HL-60 (cell line): ENCODE measurements at regions not wholly inside any gene's neighbourhood (a gene's known extent, or its start where the extent isn't known, plus 50 kb on each side); places are given as distances from the start of the nearest gene placed in this dataset.
"Not testable (repeated sequence)": the region's sequence is repeated elsewhere in the genome, so short reads cannot be mapped to it uniquely, and the experiment has no call there.

ENCODE experiments used
- DNase-seq, 2 experiments: peaks; one replicate each; pipeline ENCODE4 v3.0.0-alpha.2; 2010 to 2020; ENCODE audit warnings: low read depth in 1 of 2, low spot score in 1 of 2
- H3K27ac ChIP-seq: fragments of 250-450 bp; sonication (Bioruptor Pico); replicated peaks from 2 replicates; pipeline ENCODE4 v1.5.1; 2020; ENCODE audit warnings: mild to moderate bottlenecking, moderate library complexity
- H3K27me3 ChIP-seq: fragments of 250-450 bp; sonication (Bioruptor Pico); 2 replicates; pipeline ENCODE4 v1.5.1; 2021; ENCODE audit warnings: mild to moderate bottlenecking, moderate library complexity; ENCODE audit not compliant: insufficient read depth, poor library complexity, severe bottlenecking
- H3K4me3 ChIP-seq: replicated peaks from 2 replicates; pipeline ENCODE4 v1.5.1; 2011; ENCODE audit warnings: mild to moderate bottlenecking, control low read depth, low read length; ENCODE audit not compliant: insufficient read depth
- CTCF ChIP-seq: IDR thresholded peaks from one replicate; pipeline ENCODE4 v1.5.1; 2011; ENCODE audit warnings: low read length, control low read depth, inconsistent platforms; ENCODE audit not compliant: insufficient read depth
- GABPA ChIP-seq: IDR thresholded peaks from 2 replicates; pipeline ENCODE4 v1.6.1; 2012; ENCODE audit warnings: low read depth
- POLR2AphosphoS5 ChIP-seq: IDR thresholded peaks from 2 replicates; pipeline ENCODE4 v1.6.1; 2012; ENCODE audit warnings: low read depth
- REST ChIP-seq: IDR thresholded peaks from 2 replicates; pipeline ENCODE4 v1.6.1; 2012; ENCODE audit warnings: low read depth; ENCODE audit not compliant: insufficient replicate concordance
- SPI1 ChIP-seq: IDR thresholded peaks from 2 replicates; pipeline ENCODE4 v1.6.1; 2012; ENCODE audit warnings: low read depth, mild to moderate bottlenecking, borderline replicate concordance

GRCh38 chr4:94032754-94033153 is 174.9 kb upstream of the SMARCAD1 start:
- Histone ChIP-seq H3K27me3 (no peaks in the 10 kb centered on the region), H3K27ac (no peak overlapping the region), H3K4me3 (no peak overlapping the region)
- TF ChIP-seq CTCF (no peak), GABPA (no peak)
- no peak for DNase-seq

GRCh38 chr4:94036964-94037363 is 170.7 kb upstream of the SMARCAD1 start:
- no peak for TF ChIP-seq CTCF
- TF ChIP-seq REST: no peak
- TF ChIP-seq POLR2AphosphoS5: no peak
- TF ChIP-seq GABPA: no peak
- no peak for TF ChIP-seq SPI1
- no peak overlapping the region for H3K4me3 ChIP-seq
- no peak for DNase-seq
- H3K27me3 ChIP-seq: no peaks in the 10 kb centered on the region
- no peak overlapping the region for H3K27ac ChIP-seq

- no peak for DNase-seq
- TF ChIP-seq POLR2AphosphoS5: no peak
- no peak for TF ChIP-seq CTCF
- TF ChIP-seq GABPA: no peak
- TF ChIP-seq REST: no peak
- no peak for TF ChIP-seq SPI1
- Histone ChIP-seq H3K27me3 (no peaks in the 10 kb centered on the region), H3K4me3 (no peak overlapping the region), H3K27ac (no peak overlapping the region)
Observed at GRCh38 chr4:94038195-94038594, 169.5 kb upstream of the SMARCAD1 start.

DNA sequence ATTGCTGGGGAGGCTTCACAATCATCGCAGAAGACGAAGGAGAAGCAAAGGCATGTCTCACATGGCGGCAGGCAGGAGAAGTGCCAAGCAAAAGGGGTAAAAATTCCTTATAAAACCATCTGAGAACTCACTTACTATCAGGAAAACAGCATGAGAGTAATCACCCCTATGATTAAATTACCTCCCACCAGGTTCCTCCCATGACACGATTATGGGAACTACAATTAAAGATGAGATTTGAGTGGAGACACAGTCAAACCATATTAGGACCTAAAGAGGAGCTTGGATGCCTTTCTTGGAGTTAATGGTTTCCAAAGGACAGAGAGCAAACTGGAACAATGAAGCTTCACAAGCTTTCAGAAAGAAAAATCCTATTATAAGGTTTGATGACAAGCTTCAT is 168.4 kb upstream of the SMARCAD1 start:
- no peak overlapping the region for H3K4me3 ChIP-seq
- no peak for DNase-seq
- TF ChIP-seq CTCF (no peak), SPI1 (no peak)

DNA sequence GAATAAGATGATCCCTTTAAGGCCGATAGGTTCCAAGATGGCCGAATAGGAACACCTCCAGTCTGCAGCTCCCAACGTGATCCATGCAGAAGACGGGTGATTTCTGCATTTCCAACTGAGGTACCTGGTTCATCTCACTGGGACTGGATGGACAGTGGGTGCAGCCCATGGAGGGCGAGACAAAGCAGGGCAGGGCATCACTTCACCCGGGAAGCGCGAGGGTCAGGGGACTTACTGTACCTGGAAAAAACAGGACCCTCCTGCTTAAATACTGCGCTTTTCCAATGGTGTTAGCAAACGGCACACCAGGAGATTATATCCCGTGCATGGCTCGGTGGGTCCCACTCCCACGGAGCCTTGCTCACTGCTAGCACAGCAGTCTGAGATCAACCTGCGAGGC is 163.2 kb upstream of the SMARCAD1 start:
- H3K27me3 ChIP-seq, DNase-seq, H3K27ac ChIP-seq, H3K4me3 ChIP-seq: not testable (repeated sequence)

More for the DNA sequence above, 168.4 kb upstream of the SMARCAD1 start:
- no peak overlapping the region for H3K27ac ChIP-seq
- H3K27me3 ChIP-seq: no peaks in the 10 kb centered on the region
